ENCODE measurements at regions not wholly inside any gene's neighbourhood (a gene's known extent, or its start where the extent isn't known, plus 50 kb on each side); places are given as distances from the start of the nearest gene placed in this dataset.
A peak's percentile ranks its signal among the peaks of the same experiment; 100 is the strongest.

DNA sequence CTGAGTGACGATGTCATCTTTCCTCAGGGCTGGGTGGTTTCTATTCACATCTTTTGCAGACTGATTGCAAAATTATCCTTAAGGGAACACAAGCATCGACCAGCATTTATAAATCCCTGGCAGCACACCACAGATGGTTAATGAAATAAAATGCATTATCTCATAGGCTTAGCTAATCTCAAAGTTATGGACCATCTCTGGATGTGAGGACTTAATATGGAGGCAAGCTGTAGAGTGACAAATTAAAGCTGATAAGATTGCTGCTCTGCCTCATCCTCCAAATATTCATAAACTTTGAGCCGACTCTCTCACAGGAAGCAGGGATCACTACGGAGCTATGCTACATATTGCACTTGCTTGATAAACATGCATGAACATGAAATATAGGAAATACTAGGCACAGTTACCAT, 663.2 kb upstream of the RGMB start:
- Histone ChIP-seq H3K4me3 (no peak overlapping the region), H3K27ac (no peak overlapping the region), H3K27me3 (no peaks in the 10 kb centered on the region), H3K9me3 (no peaks in the 10 kb centered on the region), H3K36me3 (no peaks in the 10 kb centered on the region), H3K4me1 (no peaks in the 10 kb centered on the region)
- ATAC-seq = no peak
- TF ChIP-seq, protein P1, sequence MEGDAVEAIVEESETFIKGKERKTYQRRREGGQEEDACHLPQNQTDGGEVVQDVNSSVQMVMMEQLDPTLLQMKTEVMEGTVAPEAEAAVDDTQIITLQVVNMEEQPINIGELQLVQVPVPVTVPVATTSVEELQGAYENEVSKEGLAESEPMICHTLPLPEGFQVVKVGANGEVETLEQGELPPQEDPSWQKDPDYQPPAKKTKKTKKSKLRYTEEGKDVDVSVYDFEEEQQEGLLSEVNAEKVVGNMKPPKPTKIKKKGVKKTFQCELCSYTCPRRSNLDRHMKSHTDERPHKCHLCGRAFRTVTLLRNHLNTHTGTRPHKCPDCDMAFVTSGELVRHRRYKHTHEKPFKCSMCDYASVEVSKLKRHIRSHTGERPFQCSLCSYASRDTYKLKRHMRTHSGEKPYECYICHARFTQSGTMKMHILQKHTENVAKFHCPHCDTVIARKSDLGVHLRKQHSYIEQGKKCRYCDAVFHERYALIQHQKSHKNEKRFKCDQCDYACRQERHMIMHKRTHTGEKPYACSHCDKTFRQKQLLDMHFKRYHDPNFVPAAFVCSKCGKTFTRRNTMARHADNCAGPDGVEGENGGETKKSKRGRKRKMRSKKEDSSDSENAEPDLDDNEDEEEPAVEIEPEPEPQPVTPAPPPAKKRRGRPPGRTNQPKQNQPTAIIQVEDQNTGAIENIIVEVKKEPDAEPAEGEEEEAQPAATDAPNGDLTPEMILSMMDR (IDR thresholded peaks at IDR 0.05) = no peak
- DNase-seq = no peak
- intact Hi-C loops (cut with DNase I) = no loop called here

DNA sequence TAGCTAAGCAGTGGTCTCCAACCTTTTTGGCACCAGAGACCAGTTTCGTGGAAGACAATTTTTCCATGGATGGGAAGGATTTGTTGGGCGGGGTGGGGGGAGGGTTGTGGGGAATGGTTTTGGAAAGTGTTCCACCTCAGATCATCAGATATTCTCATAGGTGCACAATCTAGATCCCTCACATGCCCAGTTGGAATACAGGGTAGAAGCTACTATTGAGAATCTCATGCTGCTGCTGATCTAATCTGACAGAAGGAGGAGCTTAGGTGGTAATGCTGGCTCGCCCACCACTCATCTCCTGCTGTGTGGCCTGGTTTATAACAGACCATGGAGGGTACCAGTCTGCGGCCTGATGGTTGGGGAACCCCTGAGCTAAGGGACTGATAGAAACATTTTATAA, 662.7 kb upstream of the RGMB start:
- Histone ChIP-seq H3K4me3 (no peak overlapping the region), H3K4me1 (no peaks in the 10 kb centered on the region), H3K9me3 (no peaks in the 10 kb centered on the region), H3K27ac (no peak overlapping the region), H3K36me3 (no peaks in the 10 kb centered on the region), H3K27me3 (no peaks in the 10 kb centered on the region)
- ATAC-seq (no peak), DNase-seq (no peak)
- intact Hi-C loops (cut with DNase I) = no loop called here
- TF ChIP-seq, protein P1 (IDR thresholded peaks at IDR 0.05) = no peak

DNA sequence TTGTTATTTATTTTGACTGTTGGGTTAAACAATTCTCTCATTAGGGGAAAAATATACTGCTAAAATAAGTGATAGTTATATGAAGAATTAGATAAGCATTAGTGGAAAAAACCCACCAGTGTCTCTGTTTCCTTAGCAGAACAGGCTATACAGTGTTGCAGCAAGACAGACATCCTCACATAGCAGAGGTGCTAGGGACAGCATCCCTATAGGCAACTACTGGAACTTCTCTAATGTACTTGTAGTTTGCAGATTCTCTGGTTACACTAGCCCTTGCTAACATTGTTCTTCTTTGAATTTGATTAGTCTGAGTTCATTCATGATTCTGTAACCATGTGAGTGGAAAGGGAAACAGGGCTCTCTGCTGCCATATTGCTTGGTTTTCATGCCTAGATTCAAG, 661.8 kb upstream of the RGMB start:
- Histone ChIP-seq H3K9me3 (no peaks in the 10 kb centered on the region), H3K4me1 (no peaks in the 10 kb centered on the region), H3K36me3 (no peaks in the 10 kb centered on the region), H3K27me3 (no peaks in the 10 kb centered on the region), H3K4me3 (no peak overlapping the region), H3K27ac (no peak overlapping the region)
- TF ChIP-seq, protein P1 (IDR thresholded peaks at IDR 0.05) = no peak
- DNase-seq (no peak), ATAC-seq (no peak)
- intact Hi-C loops (cut with DNase I) = no loop called here

DNA sequence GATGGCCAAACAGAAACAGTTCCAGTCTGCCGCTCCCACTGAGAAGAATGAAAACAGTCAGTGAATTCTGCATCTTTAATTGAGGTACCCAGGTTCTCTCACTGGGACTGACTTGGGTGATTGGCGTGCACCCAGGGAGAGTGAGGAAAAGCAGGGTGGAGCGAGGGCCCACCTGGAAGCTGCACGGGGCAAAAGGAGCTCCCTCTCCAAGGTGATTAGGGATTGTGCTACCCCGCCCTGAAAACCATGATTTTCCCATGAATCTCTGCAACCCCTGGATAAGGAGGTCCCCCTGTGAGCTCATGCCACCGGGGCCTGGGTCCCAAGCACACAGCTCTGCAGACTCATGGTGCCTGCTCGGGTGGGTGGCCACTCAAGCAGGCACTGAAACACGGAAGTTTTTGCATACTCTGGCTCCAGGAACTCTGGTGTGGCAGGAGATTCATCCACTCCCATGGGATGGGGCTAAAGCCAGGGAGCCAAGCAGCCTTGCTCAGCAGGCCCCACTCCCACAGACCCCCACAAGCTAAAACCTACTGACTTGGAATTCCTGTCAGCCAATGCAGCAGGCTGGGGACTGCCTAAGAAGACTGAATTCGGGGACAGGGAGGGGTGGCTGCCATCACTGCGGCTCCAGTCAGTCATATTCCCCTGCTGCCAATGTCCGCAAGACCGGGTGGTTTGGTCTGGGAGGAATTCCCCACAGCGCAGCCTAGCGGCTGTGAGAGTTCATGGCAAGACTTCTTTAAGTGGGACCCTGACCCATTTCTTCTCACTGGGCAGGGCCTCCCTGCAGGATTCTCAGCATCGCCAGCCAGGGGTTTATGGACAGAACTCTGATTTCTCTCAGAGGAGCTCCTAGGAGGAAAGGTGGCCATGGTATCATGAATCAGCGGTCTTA, 652.2 kb upstream of the RGMB start:
- Histone ChIP-seq H3K36me3 (no peaks in the 10 kb centered on the region), H3K4me1 (no peaks in the 10 kb centered on the region), H3K27ac (no peak overlapping the region), H3K4me3 (no peak overlapping the region), H3K27me3 (no peaks in the 10 kb centered on the region), H3K9me3 (no peaks in the 10 kb centered on the region)
- intact Hi-C loops (cut with DNase I) = no loop called here
- peak; percentile 17 for ATAC-seq
- DNase-seq = no peak
- TF ChIP-seq, protein P1 (IDR thresholded peaks at IDR 0.05) = no peak

DNA sequence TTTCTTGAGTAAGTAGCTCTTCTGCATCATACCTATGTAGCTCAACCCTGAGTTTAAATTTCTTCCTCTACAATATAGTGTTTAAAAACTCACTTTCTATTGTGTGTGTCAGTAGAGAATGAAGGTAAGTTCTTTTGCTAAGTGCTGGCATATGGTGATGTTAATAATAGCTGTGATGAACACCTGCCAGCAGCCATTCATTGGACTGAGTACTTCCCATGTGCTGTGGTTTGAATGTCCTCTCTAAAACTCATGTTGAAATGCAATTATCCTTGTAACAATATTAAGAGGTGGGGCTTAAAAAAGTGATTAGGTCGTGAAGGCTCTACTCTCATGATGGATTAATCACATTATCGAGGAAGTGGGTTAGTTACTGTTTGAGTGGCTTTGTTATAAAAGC, 645.2 kb upstream of the RGMB start:
- Histone ChIP-seq H3K4me1 (no peaks in the 10 kb centered on the region), H3K9me3 (no peaks in the 10 kb centered on the region), H3K27me3 (no peaks in the 10 kb centered on the region), H3K36me3 (no peaks in the 10 kb centered on the region), H3K27ac (no peak overlapping the region), H3K4me3 (no peak overlapping the region)
- TF ChIP-seq, protein P1 (IDR thresholded peaks at IDR 0.05) = no peak
- no peak for DNase-seq
- no peak for ATAC-seq
- intact Hi-C loops (cut with DNase I) = no loop called here

All from upper lobe of right lung (tissue), 1 donor.